ENCODE measurements at regions not wholly inside any gene's neighbourhood (a gene's known extent, or its start where the extent isn't known, plus 50 kb on each side); places are given as distances from the start of the nearest gene placed in this dataset.

DNA sequence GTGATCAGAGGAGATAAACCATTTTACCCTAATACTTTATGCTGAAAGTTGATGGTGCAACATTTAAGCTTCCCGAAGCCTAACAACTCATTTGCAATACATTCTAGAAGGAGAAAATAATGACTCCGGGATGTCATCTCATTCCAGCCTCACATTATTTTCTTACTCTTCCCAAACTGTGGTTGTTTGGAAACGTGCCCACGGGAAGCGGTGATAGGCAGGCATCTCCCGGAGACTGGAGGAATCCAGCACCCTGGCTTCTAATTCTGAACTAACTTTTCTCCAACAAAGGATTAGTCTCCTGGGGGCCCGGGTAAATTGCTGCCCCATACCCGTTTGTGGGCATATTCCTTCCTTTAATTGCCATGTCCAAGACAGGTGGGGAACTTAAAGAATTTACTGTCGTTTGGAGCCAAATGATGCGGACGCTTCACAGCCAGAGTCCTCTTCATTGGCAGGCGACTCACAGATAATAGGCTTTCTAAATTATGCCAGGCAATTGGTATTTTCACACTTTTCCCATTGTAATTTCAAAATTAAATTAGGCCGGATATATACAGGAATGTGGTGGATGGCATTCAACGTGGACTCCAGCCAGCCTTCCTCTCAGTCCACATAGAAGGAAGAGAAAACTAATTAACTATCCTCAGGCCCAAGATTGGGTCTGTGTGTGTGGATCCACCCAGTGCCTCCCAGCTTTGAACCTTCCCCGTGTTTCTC, 278.1 kb downstream of the AJAP1 start:
- H3K27me3 ChIP-seq (ENCODE audit: insufficient read depth, low read depth, severe bottlenecking) = peaks cover 67% of the 10 kb centered on the region
- H3K27ac ChIP-seq = no peak overlapping the region
- no peaks in the 10 kb centered on the region for H3K9me3 ChIP-seq (ENCODE audit: severe bottlenecking)
- H3K36me3 ChIP-seq = no peaks in the 10 kb centered on the region
- H3K4me3 ChIP-seq (ENCODE audit: low read depth, low read length) = no peak overlapping the region
- DNase-seq = no peak
- no peak for TF ChIP-seq CTCF (IDR thresholded peaks at IDR 0.05; ENCODE audit: low read depth, low read length)

- peaks cover 66% of the 10 kb centered on the region for H3K27me3 ChIP-seq (ENCODE audit: insufficient read depth, low read depth, severe bottlenecking)
- no peaks in the 10 kb centered on the region for H3K36me3 ChIP-seq
- TF ChIP-seq CTCF (IDR thresholded peaks at IDR 0.05; ENCODE audit: low read depth, low read length) = no peak
- H3K27ac ChIP-seq = no peak overlapping the region
- H3K9me3 ChIP-seq (ENCODE audit: severe bottlenecking) = no peaks in the 10 kb centered on the region
- no peak for DNase-seq
- H3K4me3 ChIP-seq (ENCODE audit: low read depth, low read length) = no peak overlapping the region
These were observed 277.1 kb downstream of the AJAP1 start for GRCh38 chr1:4931486-4931885.

DNA sequence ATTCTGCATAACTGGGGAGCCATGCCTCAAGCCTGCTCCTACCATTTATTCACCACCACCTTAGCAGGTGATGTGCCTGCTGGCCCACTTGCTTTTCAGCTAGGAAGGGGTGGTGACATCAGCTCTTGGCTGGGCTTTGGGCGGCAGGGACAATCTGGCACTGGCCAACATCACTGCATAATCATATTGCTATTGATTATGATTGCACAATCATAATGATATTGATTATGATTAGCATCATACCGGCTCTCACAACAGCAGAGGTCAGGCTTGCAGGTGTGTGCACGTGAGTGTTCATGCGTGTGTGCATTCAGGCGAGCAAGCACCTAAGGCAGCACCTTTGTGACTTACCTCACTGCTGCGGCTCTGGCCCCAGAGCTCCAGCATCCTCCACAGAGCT, 273.8 kb downstream of the AJAP1 start:
- Histone ChIP-seq H3K27me3 (ENCODE audit: insufficient read depth, low read depth, severe bottlenecking) (peaks cover 57% of the 10 kb centered on the region), H3K9me3 (ENCODE audit: severe bottlenecking) (no peaks in the 10 kb centered on the region), H3K36me3 (no peaks in the 10 kb centered on the region), H3K27ac (no peak overlapping the region), H3K4me3 (ENCODE audit: low read depth, low read length) (no peak overlapping the region)
- no peak for DNase-seq
- TF ChIP-seq CTCF (IDR thresholded peaks at IDR 0.05; ENCODE audit: low read depth, low read length) = no peak

DNA sequence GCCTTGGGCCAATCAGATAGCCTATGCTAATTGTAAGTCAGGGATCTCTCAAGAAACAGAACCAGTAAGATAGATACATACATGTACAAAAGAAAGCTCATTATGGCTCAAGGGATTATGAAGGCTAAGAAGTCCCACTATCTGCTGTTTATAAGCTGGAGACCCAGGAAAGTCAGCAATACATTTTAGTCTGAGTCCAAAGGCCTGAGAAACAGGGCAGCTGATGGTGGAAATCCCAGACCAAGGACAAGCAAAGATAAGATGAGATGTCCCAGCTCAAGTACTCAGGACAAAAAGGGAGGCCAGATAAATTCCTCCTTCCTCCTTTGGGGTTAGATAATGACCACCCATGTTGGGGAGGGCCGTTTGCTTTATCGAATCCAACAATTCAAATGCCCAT, 269.9 kb downstream of the AJAP1 start:
- Histone ChIP-seq H3K36me3 (no peaks in the 10 kb centered on the region), H3K27me3 (ENCODE audit: insufficient read depth, low read depth, severe bottlenecking) (peaks cover 37% of the 10 kb centered on the region), H3K27ac (no peak overlapping the region), H3K9me3 (ENCODE audit: severe bottlenecking) (no peaks in the 10 kb centered on the region), H3K4me3 (ENCODE audit: low read depth, low read length) (no peak overlapping the region)
- no peak for DNase-seq
- no peak for TF ChIP-seq CTCF (IDR thresholded peaks at IDR 0.05; ENCODE audit: low read depth, low read length)

GRCh38 chr1:4916610-4917009, 262.2 kb downstream of the AJAP1 start:
- no peak for TF ChIP-seq CTCF (IDR thresholded peaks at IDR 0.05; ENCODE audit: low read depth, low read length)
- DNase-seq = no peak
- Histone ChIP-seq H3K27ac (no peak overlapping the region), H3K27me3 (ENCODE audit: insufficient read depth, low read depth, severe bottlenecking) (peaks cover 50% of the 10 kb centered on the region), H3K9me3 (ENCODE audit: severe bottlenecking) (no peaks in the 10 kb centered on the region), H3K36me3 (no peaks in the 10 kb centered on the region), H3K4me3 (ENCODE audit: low read depth, low read length) (no peak overlapping the region)

- Histone ChIP-seq H3K4me3 (ENCODE audit: low read depth, low read length) (no peak overlapping the region), H3K27me3 (ENCODE audit: insufficient read depth, low read depth, severe bottlenecking) (peaks cover 64% of the 10 kb centered on the region), H3K9me3 (ENCODE audit: severe bottlenecking) (no peaks in the 10 kb centered on the region), H3K36me3 (no peaks in the 10 kb centered on the region), H3K27ac (no peak overlapping the region)
- TF ChIP-seq CTCF (IDR thresholded peaks at IDR 0.05; ENCODE audit: low read depth, low read length) = no peak
- DNase-seq = no peak
These were observed 260.7 kb downstream of the AJAP1 start for GRCh38 chr1:4915154-4915553.
